ENCODE measurements at regions not wholly inside any gene's neighbourhood (a gene's known extent, or its start where the extent isn't known, plus 50 kb on each side); places are given as distances from the start of the nearest gene placed in this dataset.

DNA sequence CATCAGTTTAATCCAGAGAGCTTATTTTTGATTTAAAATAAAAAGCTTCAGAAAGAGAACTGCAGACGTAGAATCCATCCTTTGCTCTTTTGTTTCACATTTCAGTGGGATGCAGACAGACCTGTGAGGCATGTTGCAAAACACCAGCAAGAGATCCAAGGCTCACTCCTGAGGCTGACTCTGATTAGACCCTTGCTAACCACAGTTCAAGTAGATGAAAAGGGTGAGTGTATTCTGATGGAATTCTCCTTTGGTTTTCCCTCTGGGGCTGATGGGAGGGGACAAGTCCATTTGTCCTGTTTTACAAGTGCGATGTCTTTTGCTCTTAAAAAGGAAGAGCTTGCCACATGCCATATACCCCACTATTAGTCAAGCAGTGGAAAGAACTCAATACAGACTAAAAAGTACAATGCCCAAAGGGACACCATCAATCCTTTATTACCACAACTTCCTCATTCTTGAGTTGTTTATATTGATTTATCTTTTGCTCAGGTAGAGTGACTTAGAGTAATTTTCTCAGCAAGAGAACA is 772.7 kb downstream of the MAFB start:
- Mint-ChIP-seq H3K4me3 (no peak overlapping the region), H3K36me3 (no peaks in the 10 kb centered on the region), H3K27ac (no peak overlapping the region), H3K9me3 (no peaks in the 10 kb centered on the region), H3K27me3 (no peaks in the 10 kb centered on the region), H3K4me1 (ENCODE audit: low read depth in 2 of 2) (no peaks in the 10 kb centered on the region)
- ATAC-seq (no peak), DNase-seq (ENCODE audit: low spot score) (no peak)

DNA sequence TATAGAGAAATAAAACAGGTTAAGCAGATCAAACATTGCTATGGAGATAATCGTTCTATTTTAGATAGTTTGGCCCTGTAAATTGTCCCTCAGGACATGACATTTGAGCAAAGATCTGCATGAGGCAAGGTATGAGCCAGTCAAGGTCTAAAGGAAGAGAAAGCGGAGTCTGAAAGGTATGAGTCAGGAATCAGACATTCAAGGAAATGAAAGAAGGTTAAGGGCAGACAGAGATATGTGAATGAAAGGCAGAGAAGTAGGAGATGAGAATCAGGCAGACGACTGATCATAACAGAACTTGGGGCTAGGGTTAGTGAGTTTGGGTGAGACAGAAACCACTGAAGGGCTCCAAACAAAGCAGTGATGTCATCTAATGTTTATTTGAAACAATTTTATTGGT is 775.8 kb downstream of the MAFB start:
- no peaks in the 10 kb centered on the region for H3K9me3 Mint-ChIP-seq
- H3K27ac Mint-ChIP-seq: no peak overlapping the region
- no peaks in the 10 kb centered on the region for H3K4me1 Mint-ChIP-seq (ENCODE audit: low read depth in 2 of 2)
- H3K4me3 Mint-ChIP-seq: no peak overlapping the region
- ATAC-seq (no peak), DNase-seq (ENCODE audit: low spot score) (no peak)
- H3K36me3 Mint-ChIP-seq: no peaks in the 10 kb centered on the region
- no peaks in the 10 kb centered on the region for H3K27me3 Mint-ChIP-seq

DNA sequence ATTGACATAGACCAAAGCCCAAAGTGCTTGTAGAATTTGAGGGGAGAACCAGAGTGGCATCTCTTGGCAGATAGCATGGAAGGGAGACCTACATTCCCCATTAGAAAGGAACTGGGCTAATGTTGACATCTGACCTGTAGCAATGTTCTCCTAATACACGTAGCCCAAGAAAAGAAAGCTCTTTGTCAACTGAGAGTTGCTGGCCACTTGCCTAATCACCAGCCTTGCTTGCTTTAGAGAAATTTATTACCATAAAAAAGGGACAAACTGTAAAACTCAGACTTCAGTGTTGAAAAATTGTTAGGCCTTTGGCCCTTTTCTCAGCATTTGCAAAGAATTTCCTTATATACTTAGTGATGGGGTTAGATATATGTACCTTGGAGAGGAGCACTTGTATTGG is 777.5 kb downstream of the MAFB start:
- H3K4me1 Mint-ChIP-seq (ENCODE audit: low read depth in 2 of 2): no peaks in the 10 kb centered on the region
- H3K4me3 Mint-ChIP-seq: no peak overlapping the region
- H3K9me3 Mint-ChIP-seq: no peaks in the 10 kb centered on the region
- H3K27ac Mint-ChIP-seq: no peak overlapping the region
- ATAC-seq (no peak), DNase-seq (ENCODE audit: low spot score) (no peak)
- peaks cover 0 to 2% of the 10 kb centered on the region in 2 donors for H3K27me3 Mint-ChIP-seq
- no peaks in the 10 kb centered on the region for H3K36me3 Mint-ChIP-seq

DNA sequence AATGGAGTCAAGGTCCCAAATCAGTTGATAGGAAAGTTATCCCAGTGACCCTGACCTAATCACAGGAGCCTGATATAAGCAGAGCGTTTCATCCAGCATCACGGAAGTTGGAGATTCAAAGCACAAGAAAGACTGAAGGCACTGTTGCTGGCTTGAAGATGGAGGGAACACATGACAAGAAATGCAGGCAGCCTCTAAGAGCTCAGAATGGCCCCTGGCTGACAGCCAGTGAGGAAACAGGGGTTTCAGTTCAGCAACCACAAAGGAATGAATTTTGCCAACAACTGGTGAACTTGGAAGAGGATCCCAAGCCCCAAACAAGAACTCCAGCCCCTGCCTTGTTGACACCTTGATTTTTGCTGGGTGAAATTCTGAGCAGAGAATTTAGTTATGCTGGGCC is 778.5 kb downstream of the MAFB start:
- ATAC-seq (no peak), DNase-seq (ENCODE audit: low spot score) (no peak)
- Mint-ChIP-seq H3K27ac (no peak overlapping the region), H3K4me1 (ENCODE audit: low read depth in 2 of 2) (no peaks in the 10 kb centered on the region), H3K9me3 (peaks cover 3% of the 10 kb centered on the region), H3K36me3 (no peaks in the 10 kb centered on the region), H3K4me3 (no peak overlapping the region), H3K27me3 (peaks cover 2 to 7% of the 10 kb centered on the region in 2 donors)

DNA sequence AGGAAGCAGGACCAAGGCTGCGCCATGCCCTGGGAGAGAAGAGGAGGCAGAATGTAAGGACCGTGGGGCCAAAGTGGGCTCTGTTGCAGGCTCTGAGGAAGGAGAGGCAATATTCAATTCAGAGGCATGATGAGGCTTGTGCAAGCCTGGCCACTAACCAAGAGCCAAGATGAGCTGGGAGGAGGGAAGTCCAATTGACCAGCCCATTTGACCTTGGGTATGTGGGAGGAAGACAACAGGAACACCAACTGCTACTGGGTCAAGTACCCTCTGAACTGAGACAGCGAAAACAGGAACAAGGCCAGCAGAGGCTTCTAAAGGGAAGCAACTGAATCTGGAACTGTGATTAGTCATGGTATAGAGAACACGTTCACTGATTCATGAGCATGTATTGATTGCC is 779.6 kb downstream of the MAFB start:
- ATAC-seq (no peak), DNase-seq (ENCODE audit: low spot score) (no peak)
- peaks cover 2 to 7% of the 10 kb centered on the region in 2 donors for H3K27me3 Mint-ChIP-seq
- peaks cover 3% of the 10 kb centered on the region for H3K9me3 Mint-ChIP-seq
- H3K27ac Mint-ChIP-seq: no peak overlapping the region
- H3K4me1 Mint-ChIP-seq (ENCODE audit: low read depth in 2 of 2): no peaks in the 10 kb centered on the region
- H3K36me3 Mint-ChIP-seq: no peaks in the 10 kb centered on the region
- no peak overlapping the region for H3K4me3 Mint-ChIP-seq

DNA sequence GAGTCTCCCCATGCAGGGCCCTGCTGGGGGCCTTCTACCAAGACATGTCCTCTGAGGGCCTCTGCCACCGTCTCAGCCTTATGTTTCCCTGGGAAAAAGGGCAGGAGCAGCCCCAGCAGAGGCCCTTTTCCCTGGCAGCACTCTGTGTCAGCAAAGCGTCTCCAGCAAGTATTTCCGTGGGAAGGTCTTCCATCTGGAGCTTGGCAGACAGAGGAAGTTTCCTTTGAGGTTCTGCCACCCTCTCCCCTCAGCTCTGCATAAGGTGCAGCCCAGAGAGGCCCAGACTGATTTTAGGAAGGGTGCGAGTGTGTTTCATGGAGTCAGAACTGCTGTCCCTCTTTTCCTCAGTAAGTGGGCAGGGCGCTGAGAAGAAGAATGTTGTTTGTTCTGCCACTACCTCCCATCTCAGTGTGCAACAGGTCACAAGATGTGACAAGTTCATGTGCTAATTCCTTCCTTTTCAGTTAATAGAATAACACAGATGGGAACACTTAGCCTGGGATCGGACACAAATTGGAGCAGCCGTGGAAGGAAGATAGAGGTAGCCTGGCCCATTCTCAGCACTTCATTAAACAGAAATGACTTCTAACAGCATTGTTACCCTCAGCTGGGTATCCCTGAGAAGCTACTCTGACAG is 784.4 kb downstream of the MAFB start:
- Mint-ChIP-seq H3K36me3 (no peaks in the 10 kb centered on the region), H3K4me3 (no peak overlapping the region), H3K27ac (no peak overlapping the region), H3K9me3 (peaks cover 3% of the 10 kb centered on the region), H3K27me3 (peaks cover 2 to 7% of the 10 kb centered on the region in 2 donors), H3K4me1 (ENCODE audit: low read depth in 2 of 2) (no peaks in the 10 kb centered on the region)
- ATAC-seq: no peak
- DNase-seq (ENCODE audit: low spot score): no peak

DNA sequence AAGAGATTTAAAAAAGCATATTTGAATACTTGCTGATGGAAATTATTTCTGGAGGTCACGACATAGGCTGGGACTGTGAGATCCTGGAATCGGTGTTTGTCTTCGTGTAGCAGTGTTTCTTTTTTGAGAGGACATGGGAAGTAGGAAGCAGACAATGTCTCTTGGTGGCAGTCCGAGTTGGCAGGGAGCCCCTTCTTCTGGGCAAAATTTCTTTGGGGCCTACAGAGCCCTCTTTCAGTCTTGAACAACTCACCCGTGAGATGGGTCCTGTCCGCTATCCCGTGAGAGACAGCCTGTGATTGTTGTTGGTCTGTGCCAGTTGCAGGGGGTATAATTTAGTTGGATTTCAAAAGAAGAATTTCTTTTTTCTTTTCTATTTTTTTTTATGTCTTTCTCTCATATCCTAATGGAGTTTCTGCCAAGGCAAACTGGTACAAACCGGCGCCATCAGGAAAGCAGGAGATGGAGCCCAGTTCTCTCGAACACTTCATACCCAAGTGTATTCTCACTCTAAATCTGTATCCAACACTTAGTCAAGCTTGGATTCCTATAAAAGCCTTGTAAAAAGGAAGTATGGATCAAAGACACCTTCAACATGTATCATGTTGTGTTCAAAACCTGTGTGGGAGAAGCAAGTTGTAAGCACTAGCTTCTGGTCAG is 785.1 kb downstream of the MAFB start:
- peaks cover 2 to 7% of the 10 kb centered on the region in 2 donors for H3K27me3 Mint-ChIP-seq
- peaks cover 5% of the 10 kb centered on the region for H3K9me3 Mint-ChIP-seq
- no peaks in the 10 kb centered on the region for H3K4me1 Mint-ChIP-seq (ENCODE audit: low read depth in 2 of 2)
- no peak overlapping the region for H3K4me3 Mint-ChIP-seq
- no peaks in the 10 kb centered on the region for H3K36me3 Mint-ChIP-seq
- no peak for DNase-seq (ENCODE audit: low spot score)
- ATAC-seq: no peak
- no peak overlapping the region for H3K27ac Mint-ChIP-seq

DNA sequence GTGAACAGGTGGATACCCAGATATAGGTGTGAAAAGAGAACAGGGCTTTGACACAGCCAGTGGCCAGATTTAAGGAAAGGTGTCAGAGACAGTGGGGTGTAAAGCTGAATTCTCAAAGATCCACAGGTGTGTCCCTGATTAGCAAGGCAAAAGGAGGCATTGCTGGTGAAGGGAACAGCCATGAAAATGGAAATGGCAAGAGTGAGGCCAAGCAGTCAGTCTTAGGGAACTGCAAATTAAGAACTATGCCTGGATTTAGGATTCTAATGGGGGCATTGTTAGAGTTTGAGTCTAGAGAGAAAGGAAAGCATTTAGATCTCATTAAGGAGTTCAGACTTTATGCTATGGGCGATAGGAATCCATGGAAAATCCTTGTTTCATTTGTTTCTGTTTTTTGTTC is 789.2 kb downstream of the MAFB start:
- no peak for DNase-seq (ENCODE audit: low spot score)
- Mint-ChIP-seq H3K27me3 (peaks cover 3 to 6% of the 10 kb centered on the region in 2 donors), H3K36me3 (no peaks in the 10 kb centered on the region), H3K9me3 (peaks cover 3% of the 10 kb centered on the region), H3K4me3 (no peak overlapping the region), H3K4me1 (ENCODE audit: low read depth in 2 of 2) (no peaks in the 10 kb centered on the region), H3K27ac (no peak overlapping the region)
- no peak for ATAC-seq

DNA sequence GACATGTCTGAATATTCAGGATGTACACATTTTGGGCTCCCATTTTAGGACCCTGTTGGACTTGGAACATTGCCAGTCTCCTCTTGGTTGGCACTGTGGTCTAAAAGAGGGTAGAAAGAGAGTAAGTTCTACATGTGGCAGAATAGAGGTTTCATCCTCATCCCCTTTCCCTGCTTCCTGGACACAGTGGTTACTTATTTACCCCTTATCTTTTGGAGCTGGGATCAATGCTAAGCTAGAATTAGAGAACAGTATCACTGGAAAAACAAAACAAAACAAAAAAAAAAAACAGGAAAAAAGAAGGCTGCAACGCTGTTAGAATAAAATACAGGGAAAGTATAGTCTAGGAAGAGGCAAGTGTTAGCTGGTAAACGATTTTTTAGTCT is 790.6 kb downstream of the MAFB start:
- no peak for ATAC-seq
- Mint-ChIP-seq H3K9me3 (peaks cover 3% of the 10 kb centered on the region), H3K27me3 (peaks cover 3 to 6% of the 10 kb centered on the region in 2 donors), H3K36me3 (no peaks in the 10 kb centered on the region), H3K27ac (no peak overlapping the region), H3K4me1 (ENCODE audit: low read depth in 2 of 2) (no peaks in the 10 kb centered on the region), H3K4me3 (no peak overlapping the region)
- DNase-seq (ENCODE audit: low spot score): no peak

DNA sequence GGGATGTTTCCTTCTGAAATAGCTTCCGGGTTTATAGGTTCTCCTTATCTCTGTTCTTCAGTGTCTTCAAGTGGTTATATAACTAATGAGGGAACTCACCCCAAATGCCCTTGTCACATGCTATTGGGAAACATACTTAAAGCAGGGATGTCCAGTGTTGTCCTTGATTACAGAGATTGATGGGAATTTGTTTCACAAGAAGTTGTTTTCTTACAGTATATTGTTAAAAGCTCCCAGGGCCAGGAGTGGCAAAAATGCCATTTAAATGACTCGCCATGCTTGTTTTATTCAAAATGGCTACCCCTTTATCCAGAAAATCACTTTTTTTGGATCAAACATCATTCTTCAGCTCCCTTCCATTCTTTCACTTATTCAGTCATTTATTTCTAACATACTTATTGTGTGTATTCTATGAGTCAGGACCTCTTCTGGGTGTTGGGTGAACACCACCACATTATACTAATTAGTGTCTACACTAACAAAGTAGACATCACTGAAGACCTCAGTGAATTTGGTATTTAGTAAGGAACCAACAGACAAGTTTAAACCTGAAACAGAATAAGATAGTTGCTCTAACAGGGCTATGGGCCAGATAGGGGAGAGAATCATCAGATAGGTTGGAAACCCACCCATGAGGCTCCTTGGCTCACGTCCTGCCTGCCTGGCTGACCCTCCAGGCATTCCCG is 791.1 kb downstream of the MAFB start:
- H3K36me3 Mint-ChIP-seq: no peaks in the 10 kb centered on the region
- H3K9me3 Mint-ChIP-seq: peaks cover 3% of the 10 kb centered on the region
- H3K4me3 Mint-ChIP-seq: no peak overlapping the region
- DNase-seq (ENCODE audit: low spot score) (no peak), ATAC-seq (no peak)
- H3K27me3 Mint-ChIP-seq: peaks cover 3 to 6% of the 10 kb centered on the region in 2 donors
- H3K27ac Mint-ChIP-seq: no peak overlapping the region
- H3K4me1 Mint-ChIP-seq (ENCODE audit: low read depth in 2 of 2): no peaks in the 10 kb centered on the region

DNA sequence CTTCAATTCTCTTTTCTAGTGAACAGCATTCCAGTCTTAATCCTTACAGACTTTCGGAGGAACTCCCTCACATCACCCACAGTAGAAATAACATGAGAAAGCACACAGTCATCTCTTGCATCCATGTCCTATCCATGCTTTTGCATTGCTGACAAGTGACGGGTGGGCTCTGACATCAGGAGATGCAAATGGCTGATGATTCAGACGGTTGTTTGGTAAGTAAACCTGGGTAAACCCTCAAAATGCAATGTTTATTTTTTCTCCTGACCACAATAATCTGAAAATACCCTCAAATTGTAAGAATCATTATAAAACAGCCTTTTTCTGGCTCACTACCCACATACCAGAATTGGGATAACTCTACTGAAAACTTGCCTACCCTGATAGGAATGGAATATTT is 792.0 kb downstream of the MAFB start:
- peaks cover 3% of the 10 kb centered on the region for H3K9me3 Mint-ChIP-seq
- no peak for DNase-seq (ENCODE audit: low spot score)
- H3K27ac Mint-ChIP-seq: no peak overlapping the region
- no peak for ATAC-seq
- H3K4me1 Mint-ChIP-seq (ENCODE audit: low read depth in 2 of 2): no peaks in the 10 kb centered on the region
- H3K36me3 Mint-ChIP-seq: no peaks in the 10 kb centered on the region
- no peak overlapping the region for H3K4me3 Mint-ChIP-seq
- H3K27me3 Mint-ChIP-seq: peaks cover 3 to 6% of the 10 kb centered on the region in 2 donors

DNA sequence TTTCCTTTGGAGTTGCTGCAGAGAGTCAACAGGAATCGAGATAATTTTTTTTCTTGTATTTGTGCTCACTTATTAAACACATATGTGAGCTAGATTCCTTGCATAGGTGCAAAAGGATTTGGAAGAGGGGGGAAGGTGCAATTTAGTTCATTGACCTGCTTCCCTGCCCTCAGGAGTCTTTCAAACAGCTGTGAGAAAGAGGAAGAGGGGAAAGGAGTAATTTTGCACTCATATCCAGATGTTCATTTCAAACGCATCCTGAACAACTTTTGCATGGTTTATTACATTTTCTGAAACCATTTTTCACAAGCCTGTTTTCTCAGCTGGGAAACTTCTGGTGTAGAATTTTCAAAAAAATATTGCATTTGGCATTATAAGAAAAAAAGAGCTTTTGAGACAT is 795.0 kb downstream of the MAFB start:
- Mint-ChIP-seq H3K27ac (no peak overlapping the region), H3K4me3 (no peak overlapping the region), H3K36me3 (no peaks in the 10 kb centered on the region), H3K27me3 (peaks cover 3 to 6% of the 10 kb centered on the region in 2 donors), H3K4me1 (ENCODE audit: low read depth in 2 of 2) (no peaks in the 10 kb centered on the region), H3K9me3 (no peaks in the 10 kb centered on the region)
- no peak for ATAC-seq
- DNase-seq (ENCODE audit: low spot score): no peak

DNA sequence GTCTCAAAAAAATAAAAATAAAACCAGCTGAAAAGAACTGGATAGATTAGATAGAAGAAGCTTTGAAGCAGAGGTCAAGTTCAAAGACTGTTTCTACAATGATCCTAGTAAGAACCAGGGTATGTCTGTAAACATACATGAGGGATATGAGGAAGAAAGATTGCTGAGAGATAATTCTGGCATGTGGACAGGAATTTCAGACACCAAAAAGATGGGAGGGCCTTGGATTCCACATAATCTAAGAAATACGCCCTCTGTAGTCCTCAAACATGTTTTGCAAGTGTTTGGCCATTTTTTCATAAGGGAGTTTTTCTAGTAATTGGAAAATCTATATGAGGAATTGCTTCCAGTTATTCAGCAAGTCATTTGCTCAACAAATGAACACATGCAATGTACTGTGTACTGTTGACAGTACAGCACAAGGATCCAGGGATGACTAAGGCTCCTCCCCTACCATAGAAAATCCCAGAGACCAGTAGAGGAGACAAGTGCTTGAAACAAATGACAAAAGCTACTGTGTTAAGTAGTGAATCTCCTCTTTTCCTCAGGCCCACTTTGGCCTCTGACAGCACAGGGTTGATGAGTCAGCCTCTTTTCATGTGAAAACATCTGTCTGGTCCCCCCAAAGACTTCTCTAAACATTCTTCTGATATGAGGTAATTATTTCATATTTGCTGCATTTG is 795.9 kb downstream of the MAFB start:
- Mint-ChIP-seq H3K27ac (no peak overlapping the region), H3K4me1 (ENCODE audit: low read depth in 2 of 2) (no peaks in the 10 kb centered on the region), H3K27me3 (peaks cover 3 to 6% of the 10 kb centered on the region in 2 donors), H3K36me3 (no peaks in the 10 kb centered on the region), H3K4me3 (no peak overlapping the region), H3K9me3 (no peaks in the 10 kb centered on the region)
- ATAC-seq: no peak
- DNase-seq (ENCODE audit: low spot score): no peak

DNA sequence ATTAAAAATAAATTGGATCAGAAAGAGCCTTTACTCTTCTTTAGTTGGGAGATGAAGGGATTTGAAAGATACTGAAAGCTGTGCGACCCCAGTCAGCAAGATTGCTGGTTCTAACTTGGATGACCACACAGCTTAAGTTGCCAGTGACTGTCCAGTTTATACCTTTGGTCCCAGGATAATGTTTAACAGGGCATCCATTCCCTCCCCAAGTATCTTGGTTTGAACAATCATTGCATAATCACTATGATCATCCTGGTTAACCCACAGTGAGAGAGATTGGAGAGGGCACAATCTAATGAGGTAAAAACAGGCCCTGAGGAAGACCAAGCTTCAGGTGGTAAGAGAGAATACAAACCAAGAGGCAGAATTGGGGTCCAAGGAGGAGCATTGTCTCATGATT is 798.3 kb downstream of the MAFB start:
- Mint-ChIP-seq H3K27me3 (peaks cover 10 to 14% of the 10 kb centered on the region in 2 donors), H3K4me3 (no peak overlapping the region), H3K36me3 (no peaks in the 10 kb centered on the region), H3K9me3 (no peaks in the 10 kb centered on the region), H3K27ac (no peak overlapping the region), H3K4me1 (ENCODE audit: low read depth in 2 of 2) (no peaks in the 10 kb centered on the region)
- ATAC-seq (no peak), DNase-seq (ENCODE audit: low spot score) (no peak)

Measured in natural killer cell treated with Interleukin-12 subunit alpha and Interleukin-12 subunit beta and Interleukin-15 and Interleukin-18, amount 100 ng/mL, for 72 hours (primary cell).